ENCODE measurements at regions not wholly inside any gene's neighbourhood (a gene's known extent, or its start where the extent isn't known, plus 50 kb on each side); places are given as distances from the start of the nearest gene placed in this dataset.
"Not testable (repeated sequence)": the region's sequence is repeated elsewhere in the genome, so short reads cannot be mapped to it uniquely, and the experiment has no call there.

GRCh38 chr5:125411744-125412560 lies 665.5 kb upstream of the ZNF608 start:
- ATAC-seq (peak; percentile 42), DNase-seq (peak; percentile 31 to 45)
- intact Hi-C loops (cut with DNase I, micrococcal nuclease), result loop anchor here in 1 of 2 donors (5.0 kb wide), 1 partner anchor 70 kb away; no protein-coding TSS in a partner anchor

- peak; percentile 79 to 85 for DNase-seq
- peak; percentile 85 for ATAC-seq
- intact Hi-C loops (cut with DNase I, micrococcal nuclease), result loop anchor here in 1 of 2 donors (5.0 kb wide), 1 partner anchor 69 kb away; no protein-coding TSS in a partner anchor
Measured at GRCh38 chr5:125412561-125413495, 666.4 kb upstream of the ZNF608 start.

- intact Hi-C loops (cut with DNase I, micrococcal nuclease), result loop anchor here in 1 of 2 donors (5.0 kb wide), 1 partner anchor 69 kb away; no protein-coding TSS in a partner anchor
- ATAC-seq (no peak), DNase-seq (no peak)
Measured at GRCh38 chr5:125413496-125414274, 667.2 kb upstream of the ZNF608 start.

- DNase-seq (no peak), ATAC-seq (no peak)
- intact Hi-C loops (cut with DNase I, micrococcal nuclease), result no loop called here
Measured at GRCh38 chr5:125415126-125415525, 668.7 kb upstream of the ZNF608 start.

- ATAC-seq (no peak), DNase-seq (no peak)
- intact Hi-C loops (cut with DNase I, micrococcal nuclease), result no loop called here
Measured at GRCh38 chr5:125416055-125416454, 669.6 kb upstream of the ZNF608 start.

GRCh38 chr5:125421006-125421405 lies 674.6 kb upstream of the ZNF608 start:
- ATAC-seq, result no peak
- intact Hi-C loops (cut with DNase I, micrococcal nuclease), result no loop called here
- no peak for DNase-seq

GRCh38 chr5:125422342-125422741 lies 675.9 kb upstream of the ZNF608 start:
- DNase-seq (no peak), ATAC-seq (no peak)
- intact Hi-C loops (cut with DNase I, micrococcal nuclease), result no loop called here

- intact Hi-C loops (cut with DNase I, micrococcal nuclease), result no loop called here
- DNase-seq (no peak), ATAC-seq (no peak)
Measured at GRCh38 chr5:125424402-125425141, 678.1 kb upstream of the ZNF608 start.

- ATAC-seq (no peak), DNase-seq (no peak)
- intact Hi-C loops (cut with DNase I, micrococcal nuclease), result no loop called here
Measured at GRCh38 chr5:125429498-125429897, 683.1 kb upstream of the ZNF608 start.

GRCh38 chr5:125433457-125433856 lies 687.0 kb upstream of the ZNF608 start:
- no peak for ATAC-seq
- intact Hi-C loops (cut with DNase I, micrococcal nuclease), result no loop called here
- DNase-seq, result no peak

- DNase-seq, result no peak
- no peak for ATAC-seq
- intact Hi-C loops (cut with DNase I, micrococcal nuclease), result no loop called here
Measured at GRCh38 chr5:125439243-125439642, 692.8 kb upstream of the ZNF608 start.

- intact Hi-C loops (cut with DNase I, micrococcal nuclease), result no loop called here
- ATAC-seq (no peak), DNase-seq (no peak)
Measured at GRCh38 chr5:125440905-125441304, 694.5 kb upstream of the ZNF608 start.

- ATAC-seq (no peak), DNase-seq (no peak)
- intact Hi-C loops (cut with DNase I, micrococcal nuclease), result no loop called here
Measured at GRCh38 chr5:125446986-125447385, 700.5 kb upstream of the ZNF608 start.

- DNase-seq (no peak), ATAC-seq (no peak)
- intact Hi-C loops (cut with DNase I, micrococcal nuclease), result no loop called here
Measured at GRCh38 chr5:125450771-125451170, 704.3 kb upstream of the ZNF608 start.

GRCh38 chr5:125451622-125452021 lies 705.2 kb upstream of the ZNF608 start:
- no peak for ATAC-seq
- intact Hi-C loops (cut with DNase I, micrococcal nuclease), result no loop called here
- no peak for DNase-seq

- intact Hi-C loops (cut with DNase I, micrococcal nuclease), result no loop called here
- DNase-seq (no peak), ATAC-seq (no peak)
Measured at GRCh38 chr5:125452991-125453390, 706.6 kb upstream of the ZNF608 start.

GRCh38 chr5:125455041-125455440 lies 708.6 kb upstream of the ZNF608 start:
- intact Hi-C loops (cut with DNase I, micrococcal nuclease), result no loop called here

GRCh38 chr5:125456005-125456404 lies 709.6 kb upstream of the ZNF608 start:
- intact Hi-C loops (cut with DNase I, micrococcal nuclease); DNase-seq: not testable (repeated sequence)

More at GRCh38 chr5:125455041-125455440, 708.6 kb upstream of the ZNF608 start:
- DNase-seq, result no peak
- no peak for ATAC-seq

More at GRCh38 chr5:125456005-125456404, 709.6 kb upstream of the ZNF608 start:
- not testable (repeated sequence) for ATAC-seq

All from left colon (tissue), 2 donors.